ENCODE measurements at regions not wholly inside any gene's neighbourhood (a gene's known extent, or its start where the extent isn't known, plus 50 kb on each side); places are given as distances from the start of the nearest gene placed in this dataset.

DNA sequence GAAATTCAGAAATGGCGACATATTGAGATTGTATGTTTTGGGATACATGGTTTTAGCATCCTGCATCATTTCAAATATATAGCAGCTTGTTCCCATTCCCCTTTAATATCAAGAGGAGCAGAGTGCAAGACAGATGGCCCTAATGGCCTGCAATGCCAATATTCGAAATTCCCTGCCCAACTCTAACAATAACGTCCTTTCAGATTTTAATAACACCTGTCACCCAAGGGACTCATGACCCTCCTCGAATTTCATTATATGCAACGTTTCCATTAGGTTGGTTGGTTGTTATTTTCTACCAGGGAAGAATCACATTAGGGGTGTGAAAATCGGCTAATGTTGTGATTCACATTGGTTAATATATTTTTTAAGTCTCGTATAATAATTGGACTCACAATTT is 170.0 kb downstream of the TNFSF13B start:
- TF ChIP-seq, protein P1, sequence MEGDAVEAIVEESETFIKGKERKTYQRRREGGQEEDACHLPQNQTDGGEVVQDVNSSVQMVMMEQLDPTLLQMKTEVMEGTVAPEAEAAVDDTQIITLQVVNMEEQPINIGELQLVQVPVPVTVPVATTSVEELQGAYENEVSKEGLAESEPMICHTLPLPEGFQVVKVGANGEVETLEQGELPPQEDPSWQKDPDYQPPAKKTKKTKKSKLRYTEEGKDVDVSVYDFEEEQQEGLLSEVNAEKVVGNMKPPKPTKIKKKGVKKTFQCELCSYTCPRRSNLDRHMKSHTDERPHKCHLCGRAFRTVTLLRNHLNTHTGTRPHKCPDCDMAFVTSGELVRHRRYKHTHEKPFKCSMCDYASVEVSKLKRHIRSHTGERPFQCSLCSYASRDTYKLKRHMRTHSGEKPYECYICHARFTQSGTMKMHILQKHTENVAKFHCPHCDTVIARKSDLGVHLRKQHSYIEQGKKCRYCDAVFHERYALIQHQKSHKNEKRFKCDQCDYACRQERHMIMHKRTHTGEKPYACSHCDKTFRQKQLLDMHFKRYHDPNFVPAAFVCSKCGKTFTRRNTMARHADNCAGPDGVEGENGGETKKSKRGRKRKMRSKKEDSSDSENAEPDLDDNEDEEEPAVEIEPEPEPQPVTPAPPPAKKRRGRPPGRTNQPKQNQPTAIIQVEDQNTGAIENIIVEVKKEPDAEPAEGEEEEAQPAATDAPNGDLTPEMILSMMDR (IDR thresholded peaks at IDR 0.05; ENCODE audit: poor library complexity) = no peak
- no peak for TF ChIP-seq EZH2 (IDR thresholded peaks at IDR 0.05; ENCODE audit: borderline replicate concordance)
- no peak for TF ChIP-seq EZH2phosphoT487 (IDR thresholded peaks at IDR 0.05; ENCODE audit: low read depth, severe bottlenecking, unreplicated experiment)
